NCI-H446 (cell line): ENCODE measurements at regions not wholly inside any gene's neighbourhood (a gene's known extent, or its start where the extent isn't known, plus 50 kb on each side); places are given as distances from the start of the nearest gene placed in this dataset.
"Not testable (repeated sequence)": the region's sequence is repeated elsewhere in the genome, so short reads cannot be mapped to it uniquely, and the experiment has no call there.

ENCODE experiments used
- DNase-seq, 2 experiments: peaks; one replicate each; lab custom pipeline; 2025; lab: John Stamatoyannopoulos, UW

DNA sequence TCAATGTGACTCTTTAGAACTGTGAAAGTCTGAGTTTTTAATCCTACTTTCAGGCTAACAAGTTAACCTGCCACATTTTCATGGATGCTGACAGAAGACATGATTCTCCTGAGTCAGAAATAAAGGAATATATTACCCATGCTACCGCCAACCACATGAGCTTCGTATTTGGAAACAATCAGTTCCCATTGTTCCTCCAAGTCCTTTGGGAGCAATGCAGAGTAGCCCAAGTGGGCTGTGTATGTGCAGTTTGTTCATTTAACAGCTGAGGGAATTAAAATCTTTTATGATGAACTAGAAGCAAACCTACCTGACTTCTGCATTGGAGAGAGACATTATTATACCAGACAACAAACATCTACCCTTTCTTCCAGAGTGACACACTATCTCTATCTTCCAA is 169.3 kb upstream of the BET1 start:
- DNase-seq: no peak

DNA sequence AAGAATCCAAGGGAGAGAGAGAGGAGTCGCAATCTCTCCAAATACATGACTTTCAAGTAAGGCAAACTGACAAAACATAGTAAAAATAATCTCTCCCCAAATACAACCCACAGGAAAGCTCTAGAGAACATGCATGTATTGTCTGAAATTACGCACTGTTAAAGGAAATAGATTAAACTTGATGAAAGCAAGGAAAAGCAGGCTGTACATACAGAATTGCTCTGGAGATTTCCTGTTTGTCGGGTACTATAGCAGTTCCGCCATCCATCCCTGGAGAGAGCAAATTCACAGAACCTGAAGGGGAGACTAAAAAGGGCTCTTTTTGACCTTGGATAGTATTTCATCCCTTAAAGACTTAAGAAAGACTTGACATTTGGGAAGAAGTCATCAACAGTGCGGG is 170.2 kb upstream of the BET1 start:
- DNase-seq: no peak

DNA sequence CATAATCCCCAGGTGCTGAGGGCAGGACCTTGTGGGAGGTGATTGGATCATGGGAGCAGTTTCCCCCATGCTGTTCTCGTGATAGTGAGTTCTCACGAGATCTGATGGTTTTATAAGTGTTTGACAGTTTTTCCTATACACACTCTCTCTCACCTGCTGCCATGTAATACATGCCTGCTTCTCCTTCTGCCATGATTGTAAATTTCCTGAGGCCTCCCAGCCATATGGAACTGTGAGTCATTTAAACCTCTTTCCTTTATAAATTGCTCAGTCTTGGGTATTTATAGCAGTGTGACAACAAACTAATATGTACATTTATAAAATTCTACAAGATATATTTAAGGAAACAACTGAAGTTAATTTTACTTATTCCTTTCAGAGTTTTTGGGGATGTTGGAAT is 170.8 kb upstream of the BET1 start:
- DNase-seq: no peak

DNA sequence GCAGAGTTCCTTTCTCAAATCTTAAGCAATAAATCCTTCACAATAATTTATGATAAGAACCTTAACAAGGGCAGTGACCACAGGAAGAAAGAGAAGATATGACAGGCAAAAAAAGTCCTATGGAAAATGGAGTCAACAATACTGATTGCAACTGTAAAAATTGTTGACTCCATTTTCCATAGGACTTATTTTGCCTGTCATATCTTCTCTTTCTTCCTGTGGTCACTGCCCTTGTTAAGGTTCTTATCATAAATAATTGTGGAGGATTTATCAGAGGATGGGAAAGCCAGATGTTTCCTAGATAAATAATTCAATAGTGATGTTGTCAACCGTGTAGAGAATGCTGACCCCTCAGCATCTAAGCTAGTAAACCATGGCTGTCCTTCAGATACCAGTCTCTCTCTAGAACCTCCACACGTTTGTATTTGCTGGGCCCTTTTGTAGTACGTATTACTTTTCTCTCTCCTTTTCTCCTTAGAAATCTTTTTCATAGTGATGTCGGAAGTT is 172.6 kb upstream of the BET1 start:
- no peak for DNase-seq

DNA sequence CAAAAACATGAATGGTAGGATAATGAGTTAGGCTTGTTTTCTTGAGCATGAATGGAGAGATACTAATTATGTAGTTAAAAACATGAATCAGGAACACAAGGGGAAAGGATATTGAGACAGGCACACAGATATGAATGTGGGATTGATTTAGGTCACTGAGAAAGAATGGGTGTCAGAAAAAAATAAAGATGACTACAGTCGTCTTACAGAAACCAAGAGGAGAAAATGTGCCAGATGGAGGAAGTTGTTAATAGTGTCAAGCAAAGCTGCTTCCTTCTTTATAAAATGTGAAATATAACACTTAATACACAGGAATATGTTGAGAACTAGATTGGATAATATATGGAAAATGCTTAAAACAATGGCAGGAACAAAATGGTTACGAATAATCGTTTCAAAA is 173.3 kb upstream of the BET1 start:
- no peak for DNase-seq

DNA sequence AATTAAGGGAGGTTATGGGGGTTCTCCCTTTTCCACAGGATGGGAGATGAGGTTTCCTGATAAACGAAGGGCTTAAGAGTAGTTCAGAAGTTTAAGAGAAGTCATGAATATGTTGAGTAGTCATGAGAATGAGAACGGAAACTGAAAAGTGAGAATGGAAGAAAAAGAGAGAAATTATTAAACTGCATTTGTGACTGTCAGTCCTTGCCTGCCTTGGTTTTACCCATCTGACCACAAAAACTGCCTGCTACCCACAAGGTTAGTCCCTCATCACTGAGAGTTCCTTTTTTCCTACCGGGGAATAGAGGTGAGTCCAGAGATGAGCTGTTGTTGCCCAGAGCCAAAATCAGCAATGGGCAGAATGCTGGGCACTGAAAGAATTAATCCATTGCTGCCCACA is 174.1 kb upstream of the BET1 start:
- DNase-seq: no peak

DNA sequence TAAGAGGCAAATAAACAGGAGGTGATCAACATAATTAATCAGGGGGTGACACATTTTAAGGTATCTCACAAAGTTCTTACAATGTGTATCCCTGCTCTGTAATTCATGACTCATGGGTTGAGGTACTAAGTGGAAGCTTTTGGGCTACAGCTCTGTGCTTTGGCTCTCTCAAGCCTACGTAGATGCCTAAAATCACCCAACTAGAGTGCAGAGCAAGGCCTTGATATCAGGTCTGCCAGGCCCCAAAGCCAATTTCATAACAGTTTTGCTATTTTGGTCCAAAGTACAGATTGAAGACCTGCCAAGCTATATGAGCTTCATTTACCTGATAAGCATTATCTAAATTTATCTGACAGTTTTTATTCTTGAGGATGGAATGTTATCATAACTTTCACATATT is 175.3 kb upstream of the BET1 start:
- no peak for DNase-seq

DNA sequence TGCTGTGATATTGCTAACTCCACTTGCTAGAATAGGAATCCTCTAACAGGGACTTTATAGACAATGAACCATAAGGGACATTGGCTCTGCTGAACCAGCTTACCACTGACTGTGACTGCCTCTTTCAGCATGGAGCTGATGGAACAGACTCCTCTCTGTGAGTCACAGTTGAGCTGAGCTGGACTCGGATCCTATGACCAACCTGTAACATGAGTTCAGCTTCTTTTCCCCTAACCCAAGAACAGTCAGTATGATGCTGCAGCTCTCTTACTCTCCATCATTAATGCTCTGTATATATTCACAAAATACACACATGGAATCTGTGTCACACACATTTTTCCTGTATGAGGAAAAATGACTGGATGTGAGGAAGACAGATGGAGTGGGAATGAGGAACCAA is 177.9 kb upstream of the BET1 start:
- DNase-seq: no peak

DNA sequence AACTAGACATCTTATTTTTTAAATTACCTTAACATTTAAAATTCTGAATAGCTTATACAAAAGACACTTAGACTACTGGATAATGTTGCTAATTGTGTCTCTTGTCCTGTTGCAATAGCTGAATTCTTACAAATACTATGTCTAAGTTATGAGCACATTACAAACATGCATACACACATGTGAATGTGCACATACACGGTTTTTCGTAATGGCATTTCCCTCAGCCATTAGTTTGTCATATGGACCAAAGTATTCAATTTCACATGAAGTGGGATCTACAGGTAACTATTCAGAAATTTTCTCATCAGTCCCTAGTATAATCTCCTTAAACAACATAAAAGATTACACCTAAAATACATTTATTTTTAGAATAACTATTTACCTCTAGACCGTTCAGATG is 178.6 kb upstream of the BET1 start:
- no peak for DNase-seq

DNA sequence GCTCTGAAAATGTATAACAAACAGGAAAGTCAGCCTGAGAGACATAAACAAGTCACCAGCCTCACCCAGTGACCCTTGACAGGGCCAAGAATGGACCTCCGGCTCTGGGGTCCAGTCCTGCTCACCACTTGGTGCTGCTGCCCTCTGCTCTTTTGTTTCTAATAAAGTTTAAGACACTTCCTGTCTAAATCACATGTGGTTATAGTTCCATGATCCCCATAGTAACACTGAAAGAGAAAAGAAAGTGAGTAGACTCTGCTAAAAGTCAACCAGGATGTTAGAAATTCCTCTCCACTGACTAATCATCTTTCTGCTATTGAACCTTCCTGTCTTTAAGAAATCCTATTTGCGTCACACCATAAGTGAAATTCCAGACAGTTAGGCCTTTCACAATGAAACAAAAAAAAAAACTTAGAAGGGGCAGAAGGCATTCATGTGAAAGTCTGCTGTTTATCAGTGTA is 179.2 kb upstream of the BET1 start:
- DNase-seq: no peak

DNA sequence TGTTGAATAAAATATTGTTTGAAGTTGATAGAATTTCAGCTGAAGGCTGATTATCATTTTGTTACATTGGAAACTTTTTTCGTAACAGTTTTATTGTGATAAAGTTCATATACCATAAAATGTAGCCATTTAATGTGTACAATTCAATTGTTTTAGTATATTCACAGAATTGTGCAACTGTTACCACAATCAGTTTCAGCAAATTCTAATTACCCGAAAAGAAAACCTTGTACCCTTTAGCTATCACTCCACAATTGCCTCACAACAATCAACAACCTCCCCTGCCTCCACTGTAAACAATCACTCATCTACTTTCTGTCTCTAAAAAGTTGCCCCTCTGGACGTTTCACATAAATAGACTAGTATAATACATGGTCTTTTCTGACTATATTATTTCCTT is 179.7 kb upstream of the BET1 start:
- DNase-seq: no peak

DNA sequence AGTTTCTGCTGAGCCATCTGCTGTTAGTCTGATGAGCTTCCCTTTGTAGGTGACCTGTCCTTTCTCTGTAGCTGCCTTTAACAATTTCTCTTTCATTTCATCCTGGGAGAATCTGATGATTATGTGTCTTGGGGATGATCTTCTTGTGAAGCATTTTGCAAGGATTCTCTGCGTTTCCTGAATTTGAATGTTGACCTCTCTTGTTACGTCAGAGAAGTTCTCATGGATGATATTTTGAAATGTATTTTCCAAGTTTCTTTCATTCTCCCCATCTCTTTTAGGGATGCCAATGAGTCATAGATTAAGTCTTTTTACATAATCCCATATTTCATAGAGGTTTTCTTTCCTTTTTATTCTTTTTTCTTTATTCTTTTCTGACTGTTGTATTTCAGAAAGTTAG is 184.2 kb upstream of the BET1 start:
- no peak for DNase-seq

DNA sequence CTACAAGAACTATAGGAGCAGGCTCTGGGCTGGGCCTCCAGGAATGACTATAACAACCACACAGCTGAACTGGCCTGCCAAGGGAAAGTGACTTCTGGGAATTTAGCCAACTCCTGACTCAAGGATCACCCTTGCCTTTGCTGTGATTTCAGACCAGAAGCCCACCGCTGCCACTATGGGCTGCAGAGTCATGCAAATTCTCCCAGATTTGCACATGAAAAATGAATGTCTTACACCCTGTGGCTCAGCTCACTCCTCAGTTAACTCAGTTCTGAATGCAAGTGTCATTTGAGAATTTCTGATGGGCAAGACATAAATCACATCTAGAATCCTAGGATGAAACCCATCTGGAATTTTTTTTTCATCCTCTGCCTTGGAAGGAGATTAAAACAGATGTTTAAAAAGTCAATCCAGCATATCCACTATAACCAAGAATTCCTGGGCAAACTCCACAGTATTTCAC is 186.5 kb upstream of the BET1 start:
- DNase-seq: peak in 1 of 2 experiments; percentile 44

DNA sequence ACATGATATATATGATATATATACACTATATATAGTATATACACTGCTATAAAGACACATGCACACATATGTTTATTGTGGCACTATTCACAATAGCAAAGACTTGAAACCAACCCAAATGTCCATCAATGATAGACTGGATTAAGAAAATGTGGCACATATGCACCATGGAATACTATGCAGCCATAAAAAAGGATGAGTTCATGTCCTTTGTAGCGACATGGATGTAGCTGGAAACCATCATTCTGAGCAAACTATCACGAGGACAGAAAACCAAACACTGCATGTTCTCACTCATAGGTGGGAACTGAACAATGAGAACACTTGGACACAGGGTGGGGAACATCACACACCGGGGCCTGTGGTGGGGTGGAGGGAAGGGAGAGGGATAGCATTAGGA is 190.3 kb upstream of the BET1 start:
- not testable (repeated sequence) for DNase-seq

DNA sequence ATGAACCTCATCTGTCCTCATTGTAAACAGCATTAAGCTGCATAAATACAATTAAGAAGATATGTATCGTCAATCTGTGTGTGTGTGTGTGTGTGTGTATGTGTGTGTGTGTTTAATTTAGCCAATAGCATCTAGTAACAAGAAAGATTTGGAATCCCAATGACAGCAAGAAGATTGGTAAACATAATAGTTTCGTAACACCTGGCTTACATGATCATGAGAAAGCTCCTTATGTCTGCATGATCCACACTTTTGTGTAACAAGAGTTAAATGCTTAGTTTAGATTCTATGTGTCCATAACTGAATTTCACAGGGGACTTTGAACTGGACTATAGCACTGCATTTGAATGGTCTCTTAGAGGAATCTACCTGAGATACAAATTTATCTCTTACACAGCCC is 191.0 kb upstream of the BET1 start:
- no peak for DNase-seq

DNA sequence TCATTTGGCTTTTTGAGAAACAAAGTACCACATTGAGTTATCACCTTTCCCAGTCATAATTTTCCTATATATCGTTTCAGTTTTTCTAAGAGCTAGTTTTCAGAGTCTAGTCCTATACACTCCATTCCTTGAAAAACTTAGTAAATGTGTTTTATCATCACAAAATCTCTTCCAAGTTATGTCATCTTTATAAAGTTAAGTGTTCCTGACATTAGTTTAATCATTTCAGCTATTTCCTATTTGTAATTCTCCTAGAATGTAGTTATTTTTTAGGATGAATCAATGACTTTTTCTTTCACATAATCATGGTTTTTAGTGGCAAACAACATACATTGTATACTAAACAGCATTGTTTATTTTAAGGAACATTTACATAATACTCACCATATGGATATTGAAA is 191.7 kb upstream of the BET1 start:
- no peak for DNase-seq

DNA sequence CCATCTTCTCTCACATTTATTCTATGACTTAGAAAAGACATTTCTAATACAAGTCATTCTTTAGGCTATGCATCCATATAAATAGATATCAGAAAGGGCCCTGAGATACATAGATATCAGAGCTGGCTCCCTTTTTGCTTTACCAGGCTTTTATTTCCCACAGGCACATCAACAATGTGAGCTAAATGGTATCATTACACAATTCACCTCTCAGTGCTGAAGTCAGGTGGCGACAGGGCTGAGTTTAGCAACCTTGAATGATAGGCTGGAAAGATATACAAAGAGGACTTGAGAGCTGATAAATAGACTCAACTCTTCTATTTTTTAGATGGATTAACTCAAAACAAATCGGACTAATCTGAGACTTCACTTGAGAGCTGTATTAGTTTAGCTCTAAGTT is 189.2 kb upstream of the COL1A2 start:
- DNase-seq: no peak

DNA sequence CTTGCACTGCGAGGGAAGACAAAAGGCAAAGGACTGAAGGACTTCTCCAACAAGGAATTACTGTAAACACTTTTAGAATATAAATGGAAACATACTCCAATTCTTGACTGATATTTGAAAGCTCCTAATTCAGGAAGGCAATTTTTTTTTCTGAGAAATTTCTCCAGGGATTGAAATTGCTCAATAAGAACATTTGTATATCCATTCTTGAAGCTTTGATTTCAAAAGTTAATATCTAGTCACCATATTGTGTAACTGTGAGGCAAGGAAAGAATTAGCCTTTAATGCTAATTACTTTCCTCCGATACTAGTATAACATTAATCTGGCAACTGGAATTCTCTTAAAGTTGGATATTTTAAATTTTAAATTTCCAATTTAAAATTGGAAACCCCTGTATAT is 188.4 kb upstream of the COL1A2 start:
- DNase-seq: no peak

DNA sequence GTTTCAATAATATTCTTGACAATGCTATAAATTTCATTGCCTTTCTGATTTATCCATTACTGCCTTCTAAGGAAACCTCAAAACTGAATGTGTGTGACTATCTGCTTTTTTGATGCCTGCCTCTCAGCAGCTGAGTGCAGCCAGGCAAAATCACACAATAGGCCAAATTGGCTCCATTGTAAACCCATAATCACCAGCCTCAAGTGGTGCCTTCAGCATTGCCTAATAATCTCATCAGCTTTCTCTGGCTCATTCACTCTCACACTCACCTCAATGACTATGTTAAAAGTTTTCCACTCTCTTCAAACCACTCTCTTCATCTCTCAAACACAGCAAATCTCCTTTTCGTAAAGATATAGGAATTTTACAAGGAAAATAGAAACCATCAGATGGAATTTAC is 182.5 kb upstream of the COL1A2 start:
- DNase-seq: no peak

DNA sequence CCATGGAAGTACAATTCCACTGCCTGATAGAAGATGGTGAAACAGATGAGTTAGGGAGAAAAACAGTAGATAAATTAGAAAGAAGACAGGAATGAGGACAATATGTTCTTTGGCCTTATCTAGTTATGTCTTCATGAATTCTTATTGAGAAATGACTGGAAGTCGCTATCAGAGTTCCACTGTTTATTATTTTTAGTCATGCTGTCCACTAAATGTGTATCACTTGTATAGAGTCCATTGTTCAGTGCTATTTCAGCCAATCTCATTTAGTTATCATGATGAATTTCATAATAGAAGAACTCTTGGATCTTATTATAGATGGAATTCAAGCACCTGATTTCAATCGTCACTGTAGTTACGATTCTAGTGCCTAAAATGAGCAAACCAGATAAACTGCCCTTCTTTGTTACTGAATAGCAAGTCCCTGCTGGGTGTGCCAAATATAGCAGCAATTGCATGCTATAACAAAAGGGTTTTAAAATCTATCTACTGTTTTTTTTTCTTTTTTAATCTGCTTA is 177.7 kb upstream of the COL1A2 start:
- no peak for DNase-seq

DNA sequence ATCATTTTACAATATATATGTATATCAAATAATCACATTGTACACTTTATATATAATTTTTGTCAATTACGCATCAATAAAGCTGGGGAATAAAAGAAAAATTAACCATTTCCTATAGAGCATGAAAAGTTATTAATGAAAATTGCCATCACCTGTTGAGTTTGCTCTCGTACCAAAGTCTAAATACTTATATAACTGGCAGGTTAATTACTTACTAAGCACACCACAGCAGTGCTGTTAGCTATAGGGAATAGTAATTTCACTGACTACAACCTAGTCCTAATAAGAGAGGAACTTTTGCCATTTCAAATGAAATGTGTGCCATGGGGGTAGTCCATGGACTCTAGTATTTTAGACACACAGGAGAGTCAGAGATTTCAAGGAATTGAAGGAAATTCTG is 176.9 kb upstream of the COL1A2 start:
- no peak for DNase-seq

DNA sequence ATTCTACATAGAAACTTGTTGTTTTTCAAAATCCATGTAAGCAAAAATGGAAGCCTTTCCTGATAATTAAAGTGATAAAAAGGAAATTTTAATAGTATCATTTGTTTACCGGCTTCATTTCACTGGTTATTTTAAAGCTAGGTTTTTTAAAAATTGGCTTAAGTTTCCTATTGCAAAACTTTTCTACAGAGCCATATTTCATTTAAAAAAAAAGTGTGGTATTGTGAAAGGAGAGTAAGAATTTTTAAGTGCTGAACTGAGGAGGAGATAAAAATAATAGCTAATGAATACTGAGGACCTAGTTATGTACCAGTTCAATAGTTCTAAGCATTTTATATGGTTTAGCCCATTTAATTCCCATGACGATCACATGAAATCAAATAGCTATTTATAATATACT is 172.2 kb upstream of the COL1A2 start:
- no peak for DNase-seq

DNA sequence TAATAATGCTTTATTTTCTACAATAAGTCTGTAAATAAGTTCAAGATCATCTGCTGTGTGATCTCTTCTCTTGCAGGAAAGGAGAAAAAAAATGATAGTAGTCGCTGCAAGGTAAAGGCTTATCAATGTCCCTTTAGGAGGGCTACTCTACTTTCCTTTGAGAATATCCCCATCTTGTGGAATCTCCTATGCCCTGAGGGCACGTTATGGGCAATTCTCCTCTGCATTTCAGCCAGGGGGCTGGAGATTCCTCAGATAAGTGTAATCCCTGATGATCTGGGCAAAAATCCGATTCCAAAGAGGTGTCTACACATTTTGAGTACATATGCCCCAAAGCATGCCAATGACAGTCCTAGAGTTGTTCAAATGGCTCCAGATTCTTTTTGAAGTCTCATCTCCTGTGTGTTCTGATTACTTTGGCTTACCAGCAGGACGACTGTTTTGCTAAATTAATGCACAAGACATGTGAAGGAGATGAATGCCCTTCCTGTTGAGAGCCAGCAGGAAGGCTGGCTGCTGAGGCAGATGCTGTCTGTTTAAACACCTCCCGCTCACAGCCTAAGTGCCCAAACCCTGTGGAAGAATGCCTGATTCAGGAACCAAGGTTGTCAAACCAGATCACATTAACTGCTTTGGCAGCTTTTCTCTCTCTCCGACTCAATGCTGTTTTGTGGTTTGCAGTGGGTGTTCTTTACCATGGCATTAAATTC is 171.2 kb upstream of the COL1A2 start:
- peak; percentile 44 to 67 for DNase-seq

DNA sequence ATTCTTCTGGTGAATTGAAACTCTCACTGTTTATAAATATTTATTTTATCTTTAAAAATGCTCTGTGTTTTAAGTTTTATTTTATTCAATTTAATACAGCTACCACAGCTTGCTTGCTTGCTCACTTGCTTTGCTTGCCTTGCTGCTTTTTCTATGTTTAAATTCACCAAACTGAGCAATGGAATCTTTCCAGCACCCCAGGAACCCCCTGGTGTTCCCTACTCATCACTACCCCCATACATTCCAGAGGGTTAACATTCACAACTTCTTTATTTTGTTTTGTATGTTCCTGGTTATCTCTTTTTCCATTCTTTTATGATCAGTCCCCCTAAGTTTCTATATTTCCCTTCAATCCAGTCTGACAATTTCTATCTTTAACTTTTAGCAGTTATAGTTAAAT is 166.5 kb upstream of the COL1A2 start:
- no peak for DNase-seq
